CD4-positive, alpha-beta T cell treated with Interleukin-2 at 100 ng/mL for 4 hours (primary cell): ENCODE measurements at regions not wholly inside any gene's neighbourhood (a gene's known extent, or its start where the extent isn't known, plus 50 kb on each side); places are given as distances from the start of the nearest gene placed in this dataset.

ENCODE experiments used
- DNase-seq: peaks from one replicate; pipeline ENCODE4 v3.0.0-alpha.2; 2020; ENCODE audit warnings: low spot score

DNA sequence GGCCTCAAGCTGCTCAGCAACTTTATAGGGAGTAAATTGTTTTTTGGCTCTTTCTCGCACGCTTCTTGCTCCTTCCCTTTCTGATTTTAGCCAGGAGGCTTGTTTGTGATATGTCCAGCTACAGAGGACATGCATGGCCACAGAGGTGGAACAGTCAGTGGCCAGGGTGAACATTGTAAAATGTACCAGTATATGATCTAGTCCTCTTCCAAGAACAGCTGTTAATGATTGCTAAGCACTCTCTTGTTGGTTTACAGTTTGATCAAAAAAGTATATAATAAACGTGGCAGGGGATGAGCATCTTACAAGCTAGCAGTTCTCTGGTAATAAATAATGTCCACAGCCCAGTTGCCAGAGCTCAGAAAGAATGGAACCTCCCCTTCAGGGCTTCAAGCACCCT is 461.7 kb upstream of the DYNLRB2 start:
- DNase-seq: no peak

DNA sequence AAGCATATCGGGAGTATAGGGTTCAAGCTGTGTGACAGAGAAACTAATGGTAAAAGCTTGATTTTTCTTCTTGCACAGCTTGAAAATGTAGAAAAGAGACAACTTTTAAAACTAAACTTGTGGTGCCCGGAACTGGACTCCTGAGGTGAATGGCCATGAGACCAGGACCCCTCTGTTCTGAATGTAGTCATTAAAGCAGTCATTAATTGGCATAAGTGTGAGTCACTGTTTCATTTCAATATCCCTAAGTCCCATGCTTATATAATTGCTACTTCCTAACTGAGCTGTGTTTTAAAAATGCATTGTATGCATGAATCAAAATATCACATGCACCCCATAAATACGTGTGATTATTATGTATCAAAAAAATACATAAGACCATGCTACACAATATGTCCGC is 463.1 kb upstream of the DYNLRB2 start:
- DNase-seq: no peak

- no peak for DNase-seq
These were observed 466.5 kb upstream of the DYNLRB2 start for GRCh38 chr16:80074329-80074728.

DNA sequence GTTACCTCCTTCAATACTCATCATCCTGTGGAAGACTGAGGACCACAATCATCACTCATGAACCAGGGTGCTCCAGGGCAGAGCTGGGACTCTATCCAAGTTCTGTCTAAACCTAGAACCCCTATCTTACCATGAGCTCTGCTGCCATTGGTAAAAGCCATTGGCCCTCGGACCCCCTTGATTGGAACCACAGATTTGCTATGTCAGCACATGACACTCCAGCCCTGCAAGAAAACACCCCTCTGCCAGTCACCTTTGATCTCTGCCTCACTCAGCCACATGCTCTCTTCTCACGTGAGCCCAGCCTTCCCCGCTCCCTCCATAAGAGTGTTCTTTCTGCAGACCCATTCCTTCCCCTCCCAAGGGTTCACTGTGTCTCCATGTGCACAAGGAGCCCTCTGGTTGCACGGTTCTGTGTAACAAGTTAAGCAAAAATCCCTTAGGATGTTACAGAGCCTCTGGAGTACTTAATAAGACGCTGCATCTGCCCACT is 468.8 kb upstream of the DYNLRB2 start:
- no peak for DNase-seq

DNA sequence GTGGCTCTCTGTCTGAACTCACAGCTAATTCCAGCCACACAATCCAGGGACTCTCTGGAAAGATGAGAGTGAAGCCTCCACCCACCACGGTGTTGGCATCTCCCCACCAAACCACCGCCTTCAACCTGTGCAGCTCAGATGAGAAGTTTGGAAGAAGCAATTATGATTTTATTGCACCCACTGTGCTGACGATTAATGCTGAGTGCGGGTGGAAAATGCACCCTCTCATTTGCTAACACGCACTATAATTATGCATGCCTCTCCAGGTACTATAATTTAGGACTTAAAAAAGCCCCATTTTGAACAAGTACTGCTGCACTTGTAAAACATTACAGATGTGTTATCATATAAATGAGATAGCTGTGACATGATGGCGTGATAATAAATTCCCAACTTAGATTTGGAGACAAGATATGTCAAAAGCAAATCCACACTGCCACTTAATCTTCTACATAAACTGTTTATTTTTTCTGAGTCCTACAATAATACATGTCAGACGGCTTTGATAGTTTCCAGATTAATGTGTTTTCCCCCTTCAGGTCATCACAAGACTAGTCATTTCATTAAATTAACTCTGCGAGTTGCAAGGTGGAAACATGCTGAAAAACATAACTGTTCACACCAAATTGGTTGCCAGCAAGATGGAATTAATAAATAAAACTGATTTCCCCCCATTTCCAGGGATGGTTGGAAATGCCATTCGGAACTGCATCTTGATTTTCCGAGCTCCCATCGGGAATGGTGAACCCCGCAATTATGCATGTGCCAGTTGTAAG is 466.5 kb upstream of the MAF start:
- no peak for DNase-seq

DNA sequence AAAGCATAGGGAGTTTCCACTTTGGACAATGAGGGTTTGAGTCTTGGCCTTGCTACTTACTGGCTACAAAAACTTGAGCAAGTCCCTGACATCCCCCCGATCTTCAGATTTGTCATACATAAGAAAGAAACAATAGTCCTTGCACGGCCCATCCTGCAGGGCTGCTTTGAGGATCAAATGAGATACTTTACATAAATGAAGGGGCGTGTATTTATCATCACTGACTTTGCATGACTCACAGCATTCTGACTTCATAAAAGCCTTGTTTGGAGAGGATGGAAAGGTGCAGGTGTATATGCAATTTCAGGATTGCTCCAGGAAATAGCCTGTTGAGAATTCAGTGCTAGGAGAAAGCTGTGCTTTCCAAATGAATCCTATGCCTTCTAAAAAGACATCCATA is 465.0 kb upstream of the MAF start:
- no peak for DNase-seq

GRCh38 chr16:80063713-80064069 is 463.2 kb upstream of the MAF start:
- DNase-seq: no peak

GRCh38 chr16:80063031-80063712 is 462.6 kb upstream of the MAF start:
- no peak for DNase-seq

DNA sequence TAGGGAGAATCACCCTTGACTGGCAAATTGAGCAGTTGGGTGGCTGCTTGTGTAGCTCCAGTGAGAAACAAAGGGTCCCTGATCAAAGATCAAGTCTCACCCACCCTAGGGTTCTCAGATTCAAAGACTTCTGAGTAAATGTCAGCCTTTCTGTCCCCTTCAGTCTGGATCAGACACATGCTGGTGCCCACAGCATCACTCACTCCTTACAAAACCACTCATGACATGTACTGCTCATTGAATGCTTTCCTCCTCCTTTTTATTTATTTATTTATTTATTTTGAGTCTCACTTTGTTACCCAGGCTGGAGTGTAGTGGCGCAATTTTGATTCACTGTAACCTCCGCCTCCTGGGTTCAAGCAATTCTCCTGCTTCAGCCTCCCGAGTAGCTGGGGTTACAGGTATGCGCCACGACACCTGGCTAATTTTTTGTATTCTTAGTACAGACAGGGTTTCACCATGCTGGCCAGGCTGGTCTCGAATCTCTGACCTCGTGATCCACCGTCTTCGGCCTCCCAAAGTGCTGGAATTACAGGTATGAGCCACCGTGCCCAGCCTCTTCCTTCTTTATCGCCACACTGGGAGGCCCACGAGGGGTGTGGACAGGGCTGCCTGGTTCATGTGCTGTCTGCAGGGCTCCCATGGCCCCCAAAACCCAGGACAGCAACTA is 462.0 kb upstream of the MAF start:
- DNase-seq: no peak

- no peak for DNase-seq
These were observed 459.9 kb upstream of the MAF start for GRCh38 chr16:80060470-80060869.

GRCh38 chr16:80059836-80060235 is 459.3 kb upstream of the MAF start:
- no peak for DNase-seq

GRCh38 chr16:80058214-80058613 is 457.7 kb upstream of the MAF start:
- no peak for DNase-seq

- DNase-seq: no peak
These were observed 455.8 kb upstream of the MAF start for GRCh38 chr16:80056324-80056723.

DNA sequence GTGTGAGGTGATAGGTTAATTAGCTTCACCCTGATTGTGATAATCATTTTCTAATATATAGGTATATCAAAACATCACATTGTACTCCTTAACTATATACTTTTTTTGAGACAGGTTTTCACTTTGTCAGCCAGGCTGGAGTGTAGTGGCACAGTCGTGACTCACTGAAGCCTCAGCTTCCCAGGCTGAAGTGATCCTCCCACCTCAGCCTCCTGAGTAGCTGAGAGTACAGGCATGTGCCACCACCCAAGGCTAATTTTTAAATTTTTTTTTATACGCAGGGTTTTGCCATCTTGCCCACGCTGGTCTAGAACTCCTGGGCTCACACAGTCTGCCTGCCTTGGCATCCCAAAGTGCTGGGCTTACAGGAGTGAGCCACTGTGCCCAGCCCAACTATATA is 455.3 kb upstream of the MAF start:
- no peak for DNase-seq

DNA sequence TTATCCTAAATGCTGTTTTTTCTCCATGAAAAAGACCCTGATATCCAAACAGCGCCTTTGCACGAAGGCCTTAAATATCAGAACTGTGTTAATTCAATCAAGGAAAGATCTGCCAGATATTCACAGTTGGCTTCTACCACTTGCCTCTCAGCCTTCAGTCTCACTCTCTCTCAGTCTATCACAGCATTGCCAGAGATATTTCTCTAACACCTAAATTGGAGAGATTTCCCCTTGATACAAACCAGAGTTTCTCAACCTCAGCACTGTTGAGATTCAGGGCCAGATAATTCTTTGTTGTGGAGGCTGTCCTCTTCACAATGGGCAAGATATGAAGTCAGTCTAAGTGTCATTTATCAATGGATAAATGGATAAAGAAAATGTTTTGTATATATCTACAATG is 454.1 kb upstream of the MAF start:
- DNase-seq: no peak

DNA sequence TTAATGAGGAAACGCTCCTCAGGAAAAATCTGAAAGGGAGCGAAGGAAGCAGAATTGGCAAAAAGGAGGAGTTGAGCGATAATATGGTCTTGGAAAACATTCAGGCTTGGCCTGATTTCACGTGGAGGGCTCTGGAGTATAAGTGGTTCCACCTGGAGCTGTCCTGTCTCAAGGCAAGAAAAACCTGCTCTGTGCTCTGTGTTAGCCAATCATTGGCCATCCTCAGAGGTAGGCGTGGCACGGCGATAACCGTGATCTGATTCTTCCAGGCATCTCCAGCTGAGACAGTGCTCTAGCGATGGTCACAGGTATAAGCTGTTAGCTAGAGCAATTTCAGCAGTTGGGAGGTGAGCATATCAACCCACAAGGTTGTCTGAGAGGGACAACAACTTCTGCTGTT is 450.5 kb upstream of the MAF start:
- no peak for DNase-seq

- no peak for DNase-seq
These were observed 447.7 kb upstream of the MAF start for GRCh38 chr16:80048250-80048649.

- no peak for DNase-seq
These were observed 447.3 kb upstream of the MAF start for GRCh38 chr16:80047842-80048241.

DNA sequence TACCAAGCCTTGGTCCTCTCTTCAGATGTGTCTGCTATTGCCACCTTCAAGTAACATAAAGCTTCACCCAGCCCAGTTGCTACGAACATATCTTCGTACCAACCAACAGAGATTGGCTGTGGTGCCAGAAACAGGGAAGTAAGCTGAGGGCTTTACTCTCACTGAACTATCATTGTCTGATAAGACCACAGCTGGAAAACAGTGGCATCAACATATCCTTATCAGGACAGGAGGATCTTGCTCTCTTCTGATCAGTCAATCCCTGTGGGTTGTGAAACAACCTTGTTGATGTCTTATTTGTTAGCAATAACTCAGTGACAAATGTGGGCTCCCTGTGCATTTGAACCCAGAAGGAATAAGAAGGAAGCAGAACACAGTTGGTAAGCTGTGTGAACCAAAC is 446.3 kb upstream of the MAF start:
- DNase-seq: no peak

DNA sequence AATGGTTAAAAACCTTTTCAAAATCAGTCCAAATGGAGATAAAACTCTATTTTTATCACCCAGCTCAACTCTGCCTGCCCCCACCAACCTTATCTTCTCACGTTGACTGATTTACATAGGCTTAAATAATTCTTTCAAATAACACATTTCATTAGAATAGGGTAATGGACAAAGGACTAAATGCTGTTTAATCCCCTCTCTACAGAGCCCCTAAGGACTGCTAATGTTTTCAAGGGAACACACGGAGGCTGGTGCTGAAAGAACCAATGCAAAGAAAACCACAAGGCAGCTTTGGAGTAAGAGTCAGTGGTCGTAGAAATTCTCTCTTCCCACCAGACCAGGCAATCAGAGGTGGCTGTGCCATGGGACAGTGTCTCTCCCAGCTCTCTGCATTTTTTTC is 445.7 kb upstream of the MAF start:
- no peak for DNase-seq

- no peak for DNase-seq
These were observed 445.3 kb upstream of the MAF start for GRCh38 chr16:80045861-80046260.

DNA sequence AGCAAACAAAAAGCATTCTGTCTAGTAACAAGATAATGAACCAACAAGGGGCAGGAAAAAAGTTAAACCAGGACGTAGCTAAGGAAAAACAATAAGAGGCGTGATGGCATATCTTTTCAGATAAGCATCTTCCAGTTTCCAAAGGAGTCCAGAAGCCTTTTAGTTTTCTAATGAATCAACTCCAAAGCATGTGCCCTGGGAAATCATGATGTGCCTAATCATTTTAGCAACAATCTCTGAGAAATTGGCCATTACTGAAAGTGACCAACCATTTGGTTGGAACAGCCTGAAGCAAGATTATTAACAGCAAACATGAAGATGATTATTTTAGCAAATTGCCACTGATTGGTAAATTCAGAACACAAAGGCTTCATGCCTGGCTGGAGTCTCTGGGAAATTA is 440.9 kb upstream of the MAF start:
- DNase-seq: no peak

- DNase-seq: no peak
These were observed 440.3 kb upstream of the MAF start for GRCh38 chr16:80040814-80041213.
